HPDE6-E6E7 (cell line): ENCODE measurements at regions not wholly inside any gene's neighbourhood (a gene's known extent, or its start where the extent isn't known, plus 50 kb on each side); places are given as distances from the start of the nearest gene placed in this dataset.

Experiments used
- DNase-seq: peaks from one replicate; pipeline ENCODE4 v3.0.0; 2011; ENCODE audit warnings: missing footprints; ENCODE audit errors: extremely low spot score

DNA sequence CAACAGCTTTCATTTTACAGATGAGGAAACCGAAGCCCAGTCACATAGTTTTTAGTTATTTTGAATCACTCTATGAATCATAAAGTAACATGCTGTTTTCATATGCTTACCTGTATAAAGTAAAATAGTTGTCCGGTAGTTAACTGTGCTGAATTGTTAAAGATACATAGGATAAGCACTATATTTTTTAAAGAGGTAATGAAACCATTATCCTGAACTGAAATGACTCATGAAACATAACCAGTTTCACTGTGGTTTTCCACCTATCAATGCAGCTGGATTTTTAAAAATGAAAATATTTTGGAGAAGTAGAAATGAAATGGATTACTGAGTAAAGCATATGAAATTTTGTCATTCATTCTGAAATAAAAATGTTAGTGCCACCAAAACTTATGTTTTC is 655.0 kb downstream of the OLFM4 start:
- no peak for DNase-seq

- no peak for DNase-seq
These were observed 662.8 kb downstream of the OLFM4 start for GRCh38 chr13:53691417-53691816.

DNA sequence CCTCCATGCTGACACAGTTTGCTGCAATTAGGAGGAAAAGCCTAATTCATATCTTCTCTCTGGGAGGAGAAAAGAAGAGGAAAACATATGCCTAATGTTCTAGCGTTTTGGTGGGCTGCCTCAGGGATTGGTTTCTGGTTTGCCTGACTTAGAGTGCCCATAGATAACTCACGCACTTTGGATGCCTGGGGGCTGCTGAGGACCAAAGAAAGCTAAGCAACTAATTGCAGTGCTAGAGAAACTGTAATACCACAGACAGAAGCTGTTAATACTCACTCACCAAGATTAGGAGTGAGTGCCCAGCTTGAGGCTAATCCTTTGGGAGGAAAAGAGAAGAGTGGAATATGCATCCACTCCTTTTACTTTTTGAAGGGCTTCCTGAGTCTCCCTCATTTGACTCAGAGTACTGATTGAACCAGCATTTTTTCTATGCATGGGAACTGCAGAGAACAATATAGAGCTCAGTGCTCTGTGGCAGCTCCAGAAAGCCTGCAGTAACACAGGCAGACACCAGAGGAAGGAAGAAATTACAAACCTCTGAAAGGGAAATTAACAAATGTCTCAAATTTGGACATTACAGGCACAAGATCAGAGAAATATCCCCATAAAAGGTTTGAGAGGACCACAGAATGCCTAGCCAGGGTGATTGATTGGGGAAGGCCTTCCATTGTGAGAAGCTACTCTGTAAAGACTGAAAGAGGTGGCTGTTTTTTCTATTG is 666.4 kb downstream of the OLFM4 start:
- DNase-seq, result no peak

DNA sequence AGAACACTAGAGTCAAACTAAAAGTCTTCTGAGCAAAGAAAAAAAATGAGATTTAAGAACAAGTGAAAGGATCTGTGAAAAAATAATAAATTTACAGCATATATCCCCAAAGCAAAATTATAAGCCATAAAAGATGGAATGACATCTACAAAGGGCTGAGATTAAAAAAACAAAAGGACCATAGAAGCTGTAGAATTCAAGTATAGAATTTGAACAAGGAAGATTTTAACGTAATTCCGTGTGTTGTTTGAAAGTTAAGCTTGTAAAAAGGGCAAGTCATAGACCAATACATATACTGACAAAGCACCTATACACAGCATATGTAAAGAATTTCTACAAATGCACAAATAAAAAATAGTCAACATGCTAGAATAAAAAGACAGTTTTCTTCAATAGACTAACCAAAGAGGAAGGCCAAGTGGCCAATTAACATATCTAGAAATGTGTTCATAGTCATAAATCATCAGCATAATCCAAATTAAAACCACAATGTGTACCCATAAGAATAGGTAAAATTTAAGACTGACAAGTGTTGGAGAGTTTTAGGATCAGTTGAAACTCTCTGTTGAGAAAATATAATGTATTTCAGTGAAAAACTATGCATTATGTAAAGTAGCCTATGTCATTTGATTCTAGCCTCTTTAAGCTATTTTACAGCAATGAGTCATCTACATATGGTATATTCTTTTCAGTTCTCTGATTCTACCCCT is 674.9 kb downstream of the OLFM4 start:
- no peak for DNase-seq

DNA sequence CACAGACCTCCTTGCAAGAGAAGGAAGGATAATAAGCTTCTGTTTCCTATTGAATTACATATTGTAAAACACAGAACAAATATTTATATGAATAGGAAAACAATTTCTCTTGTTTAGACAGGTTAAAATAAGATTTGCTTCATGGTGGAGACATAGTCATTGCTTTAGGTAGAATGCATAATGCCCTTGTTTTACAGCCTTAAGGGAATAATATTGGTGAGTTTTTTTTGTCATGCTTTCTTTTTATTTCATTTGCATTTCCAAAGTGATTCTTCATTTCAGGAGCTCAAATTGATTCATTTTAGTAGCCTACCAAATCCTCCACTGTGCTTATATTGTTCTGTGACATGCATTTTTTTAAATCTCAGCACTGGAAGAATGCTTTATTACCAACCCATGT is 690.7 kb downstream of the OLFM4 start:
- DNase-seq, result no peak

- DNase-seq, result no peak
These were observed 704.1 kb downstream of the OLFM4 start for GRCh38 chr13:53732664-53733063.

- no peak for DNase-seq
These were observed 715.3 kb downstream of the OLFM4 start for GRCh38 chr13:53743906-53744305.

GRCh38 chr13:53747825-53748224 is 719.2 kb downstream of the OLFM4 start:
- DNase-seq, result no peak

DNA sequence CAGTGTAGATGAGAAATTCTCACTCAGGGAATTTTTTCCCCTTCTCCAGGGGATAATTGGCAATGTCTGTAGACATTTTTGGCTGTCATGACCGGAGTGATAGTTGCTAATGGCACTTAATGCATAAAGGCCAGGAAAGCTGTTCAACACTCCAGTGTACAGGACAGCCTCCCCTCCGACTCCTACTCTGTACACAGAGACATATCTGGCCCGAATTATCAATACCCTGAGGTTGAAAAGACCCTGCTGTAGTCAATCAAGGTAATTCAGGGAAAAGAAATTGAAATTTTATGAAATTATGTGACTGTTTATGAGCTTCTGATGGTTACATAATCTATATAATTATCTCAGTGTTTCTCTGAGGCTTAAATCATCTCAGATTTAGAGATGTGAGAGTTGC is 720.7 kb downstream of the OLFM4 start:
- DNase-seq, result no peak

DNA sequence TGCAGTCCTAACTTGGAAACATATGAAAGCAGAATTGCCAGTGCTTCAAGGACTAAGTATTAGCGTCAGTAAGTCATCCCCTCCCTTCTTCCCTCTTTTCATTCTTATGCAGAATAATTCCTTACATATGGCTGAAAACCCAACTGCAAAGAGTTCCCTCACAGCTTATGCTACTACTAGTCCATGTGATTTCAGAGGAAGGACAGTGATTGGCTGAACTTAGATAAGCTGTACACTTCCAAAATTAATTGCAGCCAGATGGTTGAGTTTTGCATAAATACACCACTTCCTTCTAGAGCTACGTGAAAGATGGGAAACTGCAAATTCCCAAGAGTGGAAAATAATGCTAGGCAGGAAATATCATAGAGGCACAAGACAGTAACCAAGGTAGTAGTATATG is 730.4 kb downstream of the OLFM4 start:
- no peak for DNase-seq

GRCh38 chr13:53775807-53776206 is 747.2 kb downstream of the OLFM4 start:
- no peak for DNase-seq

DNA sequence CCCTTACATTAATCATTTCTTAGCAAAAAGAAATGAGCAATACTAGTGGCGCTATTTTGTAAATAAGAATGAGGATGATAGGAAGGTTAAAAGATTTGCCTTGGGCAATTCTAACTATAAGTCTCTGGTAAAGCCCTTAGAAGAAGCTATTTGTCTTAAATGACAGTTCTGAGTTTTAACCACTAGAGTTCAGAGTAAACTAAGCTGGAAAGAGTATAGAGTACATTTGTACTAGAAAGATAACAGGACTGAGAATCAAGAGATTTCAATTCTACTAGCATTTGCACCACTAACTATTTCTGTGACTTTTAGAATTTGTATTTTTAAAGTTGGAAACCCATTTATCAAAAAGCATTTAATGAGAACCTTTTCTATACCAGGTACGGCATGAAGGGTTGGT is 750.3 kb downstream of the OLFM4 start:
- no peak for DNase-seq

DNA sequence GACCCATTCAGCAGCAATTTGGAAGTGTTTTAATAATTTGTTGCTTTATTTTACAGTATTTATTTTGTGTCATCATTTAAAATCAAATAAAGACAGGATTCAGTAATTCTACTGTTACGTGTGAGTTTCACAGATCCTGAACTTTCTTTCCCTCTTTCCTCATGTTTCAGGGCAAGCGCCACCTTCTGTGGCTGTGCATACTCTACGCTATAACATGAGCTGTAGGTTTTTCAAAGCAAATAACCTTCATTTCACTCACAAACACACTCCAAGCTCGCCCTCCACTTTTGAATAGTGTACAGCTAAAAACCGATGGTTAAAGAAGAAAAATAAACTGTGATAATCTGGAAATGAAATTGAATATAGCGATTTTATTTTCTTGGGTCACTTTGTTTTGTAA is 753.3 kb downstream of the OLFM4 start:
- no peak for DNase-seq

DNA sequence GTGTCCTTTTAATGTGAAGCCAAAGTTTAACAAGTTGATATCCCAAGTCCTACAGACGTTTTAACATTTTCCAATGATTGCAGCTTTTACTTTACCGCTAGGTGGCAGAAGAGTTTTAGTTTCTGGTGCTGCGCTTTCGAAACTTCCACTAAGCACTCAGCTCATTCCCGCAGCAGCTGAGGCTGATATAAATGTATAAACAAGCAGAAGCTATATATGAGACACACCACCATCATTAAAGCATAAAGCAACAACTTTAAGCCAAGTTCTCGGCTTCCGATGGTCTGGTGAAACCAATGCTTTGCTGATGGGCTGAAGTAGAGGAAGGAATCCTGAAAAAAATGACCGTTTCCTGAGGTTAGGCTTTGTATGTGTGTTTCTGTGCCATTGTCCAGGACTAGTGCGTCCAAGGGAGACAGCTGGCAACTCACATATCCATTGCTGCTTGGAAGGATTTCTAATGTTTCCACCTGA is 753.9 kb downstream of the OLFM4 start:
- peak; percentile 3 for DNase-seq

DNA sequence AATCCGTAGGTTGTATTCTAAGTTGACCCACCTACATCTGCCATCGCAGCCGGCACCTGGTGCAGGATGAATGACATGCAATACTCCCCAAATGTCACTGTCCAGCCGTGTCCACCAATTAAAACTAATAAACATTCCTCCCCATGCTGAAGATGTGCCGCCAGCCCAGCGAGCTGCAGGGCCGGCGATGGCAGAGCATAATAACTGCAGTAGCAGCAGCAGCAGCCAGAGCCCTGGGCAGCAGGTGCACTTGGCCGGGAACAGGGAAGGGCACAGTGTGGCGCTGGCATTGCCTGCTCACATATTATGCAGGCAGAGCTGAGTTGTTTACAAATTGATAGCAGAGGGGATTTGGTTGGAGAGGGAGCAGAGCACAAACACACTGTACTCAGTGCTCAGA is 754.9 kb downstream of the OLFM4 start:
- no peak for DNase-seq

DNA sequence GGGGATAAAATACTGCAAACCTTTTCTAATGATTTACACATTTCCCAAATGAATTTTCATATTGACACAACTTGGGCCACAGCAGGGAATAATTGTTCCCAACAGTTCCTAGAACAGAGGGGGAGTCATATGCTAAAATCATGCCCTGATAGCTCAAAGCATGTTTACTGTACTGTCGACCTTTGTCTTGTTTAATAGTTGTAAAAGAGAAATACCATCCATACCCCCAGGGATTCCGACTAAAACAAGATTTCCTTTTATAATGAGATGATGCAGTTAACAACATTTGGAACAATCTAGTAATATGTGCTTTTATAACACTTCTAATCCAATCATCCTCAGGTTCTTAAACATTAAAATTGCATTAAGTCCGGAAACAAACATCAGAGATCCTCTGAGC is 759.7 kb downstream of the OLFM4 start:
- no peak for DNase-seq

DNA sequence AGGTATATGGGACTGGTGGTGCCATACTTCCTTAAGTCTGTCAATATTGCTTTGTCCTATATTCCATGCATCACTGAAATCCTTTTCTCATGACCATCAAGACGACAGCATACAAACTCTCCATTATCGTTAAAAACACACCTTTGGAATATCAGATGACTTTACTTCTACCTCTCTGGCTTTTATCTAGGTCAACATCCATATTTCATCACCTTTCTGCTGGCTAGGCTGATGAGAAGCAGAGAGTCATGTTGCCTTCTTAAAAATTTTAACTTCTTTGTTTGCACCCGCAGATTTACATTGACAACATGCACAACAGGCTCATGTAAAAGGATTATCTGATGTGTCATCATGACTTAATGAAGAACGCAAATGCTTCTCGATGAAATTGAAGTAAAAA is 771.4 kb downstream of the OLFM4 start:
- no peak for DNase-seq

- DNase-seq, result no peak
These were observed 778.7 kb downstream of the OLFM4 start for GRCh38 chr13:53807251-53807834.

DNA sequence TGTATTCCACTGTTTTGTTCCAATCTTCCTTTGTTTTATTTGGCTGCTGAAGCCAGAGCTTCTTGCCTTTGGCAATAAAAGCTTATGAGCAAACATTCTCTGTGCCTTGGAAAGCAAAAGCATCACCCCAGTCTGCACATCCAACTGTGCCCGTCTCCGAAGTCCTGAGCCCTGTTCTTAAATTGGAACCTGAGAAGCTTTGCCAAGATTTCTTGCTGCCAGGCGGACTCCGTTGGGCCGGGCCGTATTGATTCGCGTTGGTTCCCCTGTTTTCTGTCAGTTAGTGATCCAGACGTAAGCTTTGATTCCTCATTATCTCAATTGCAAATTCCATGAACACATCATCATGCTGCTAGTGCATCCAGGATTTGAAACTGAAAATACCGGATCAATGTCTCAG is 793.0 kb downstream of the OLFM4 start:
- no peak for DNase-seq

DNA sequence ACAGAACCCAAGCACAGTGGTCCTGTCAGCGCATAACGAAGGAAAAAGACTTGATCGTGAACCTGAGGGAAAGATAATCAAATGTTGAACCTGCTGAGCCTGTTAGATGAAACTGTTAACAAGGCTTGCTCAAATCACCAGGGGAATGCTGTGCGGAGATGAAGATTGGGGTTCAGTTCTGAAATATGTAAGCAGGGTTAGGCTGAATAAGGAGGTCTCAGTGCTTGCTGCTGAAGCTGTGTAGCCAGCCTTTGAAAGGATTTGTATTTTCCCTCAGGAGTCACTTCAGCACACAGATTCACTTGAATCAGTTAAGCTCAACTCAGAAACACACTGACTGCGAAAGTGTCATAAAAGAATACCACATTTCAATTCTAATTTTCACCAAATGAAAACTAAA is 793.5 kb downstream of the OLFM4 start:
- DNase-seq, result no peak

DNA sequence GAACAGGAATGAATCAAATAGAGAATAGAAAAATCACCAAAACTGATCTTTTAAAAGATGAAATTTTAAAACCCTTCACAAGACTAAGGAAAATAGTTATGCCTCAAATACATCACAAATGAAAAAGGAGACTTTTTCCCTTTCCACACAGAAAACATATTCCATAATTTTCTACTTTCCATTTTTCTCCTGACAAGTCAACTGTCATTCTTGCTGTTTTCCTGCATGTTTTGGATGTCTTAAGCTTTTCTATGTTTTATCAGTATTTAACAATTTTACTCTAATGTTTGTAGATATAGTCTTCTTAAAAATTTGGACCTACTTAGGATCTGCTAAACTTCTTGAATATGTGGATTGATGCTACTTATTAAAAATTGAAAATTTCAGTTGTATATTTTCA is 810.8 kb downstream of the OLFM4 start:
- DNase-seq, result no peak

GRCh38 chr13:53844473-53845146 is 816.0 kb downstream of the OLFM4 start:
- DNase-seq, result no peak

DNA sequence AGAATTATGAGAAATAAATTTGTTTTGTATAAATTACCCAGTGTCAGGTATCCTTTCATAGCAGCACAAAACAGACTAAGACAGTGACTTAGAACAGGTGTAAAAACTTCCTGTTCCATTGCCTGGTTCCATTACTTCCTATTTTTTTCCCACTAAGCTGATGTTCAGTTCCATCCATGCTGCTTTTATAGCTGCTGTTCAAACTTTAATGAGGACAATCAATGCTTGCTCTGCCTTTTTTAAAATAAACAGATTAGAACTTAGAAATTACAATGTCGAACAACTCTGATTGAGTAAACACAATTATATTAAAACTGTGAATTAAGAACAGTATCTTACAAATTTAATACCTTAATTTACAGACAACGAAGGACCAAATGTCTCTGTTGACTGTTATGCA is 818.9 kb downstream of the OLFM4 start:
- no peak for DNase-seq
